ENCODE measurements at regions not wholly inside any gene's neighbourhood (a gene's known extent, or its start where the extent isn't known, plus 50 kb on each side); places are given as distances from the start of the nearest gene placed in this dataset.

GRCh38 chr5:82881571-82882174, 195.5 kb downstream of the TMEM167A start:
- TF ChIP-seq CTCF (IDR thresholded peaks at IDR 0.05; ENCODE audit: insufficient read depth, low read length), result no peak
- TF ChIP-seq POLR2AphosphoS5 (IDR thresholded peaks at IDR 0.05; ENCODE audit: low read depth), result no peak

All from HL-60 (cell line).